RWPE2 (cell line): ENCODE measurements at regions not wholly inside any gene's neighbourhood (a gene's known extent, or its start where the extent isn't known, plus 50 kb on each side); places are given as distances from the start of the nearest gene placed in this dataset.

Source experiments
- ATAC-seq: fragments of 200-7000 bp; cut with Tn5 transposase; 3 replicates; pipeline ENCODE4 v1.9.1; 2021; ENCODE audit warnings: low read depth
- DNase-seq: peaks from one replicate; pipeline ENCODE4 v3.0.0-alpha.2; 2020; ENCODE audit warnings: low spot score
- H3K27ac ChIP-seq: fragments of 450-650 bp; 2 replicates; pipeline ENCODE4 v1.5.1; 2017; ENCODE audit warnings: mild to moderate bottlenecking; ENCODE audit not compliant: poor library complexity, severe bottlenecking
- H3K27me3 ChIP-seq: fragments of 250-450 bp; sonication (Bioruptor Pico); 2 replicates; pipeline ENCODE4 v1.5.1; 2021; ENCODE audit warnings: mild to moderate bottlenecking, moderate library complexity; ENCODE audit not compliant: insufficient read depth, poor library complexity, severe bottlenecking
- H3K36me3 ChIP-seq: fragments of 250-450 bp; sonication (Bioruptor Pico); 2 replicates; pipeline ENCODE4 v1.5.1; 2020; ENCODE audit warnings: low read depth, mild to moderate bottlenecking, moderate library complexity
- H3K4me1 ChIP-seq: fragments of 250-450 bp; sonication (Bioruptor Pico); 2 replicates; pipeline ENCODE4 v1.5.1; 2021; ENCODE audit warnings: mild to moderate bottlenecking, moderate library complexity; ENCODE audit not compliant: insufficient read depth, poor library complexity, severe bottlenecking
- H3K4me3 ChIP-seq: fragments of 250-450 bp; sonication (Bioruptor Pico); 2 replicates; pipeline ENCODE4 v1.5.1; 2021; ENCODE audit warnings: mild to moderate bottlenecking, moderate library complexity; ENCODE audit not compliant: severe bottlenecking
- H3K9me3 ChIP-seq: fragments of 250-450 bp; sonication (Bioruptor Pico); 2 replicates; pipeline ENCODE4 v1.5.1; 2021; ENCODE audit warnings: mild to moderate bottlenecking, moderate library complexity; ENCODE audit not compliant: severe bottlenecking
- TF ChIP-seq, protein P1 (sequence below): fragments of 450-650 bp; IDR thresholded peaks from one replicate; pipeline ENCODE4 v1.5.1; 2017; ENCODE audit warnings: mild to moderate bottlenecking, moderate library complexity; ENCODE audit not compliant: poor library complexity, severe bottlenecking

DNA sequence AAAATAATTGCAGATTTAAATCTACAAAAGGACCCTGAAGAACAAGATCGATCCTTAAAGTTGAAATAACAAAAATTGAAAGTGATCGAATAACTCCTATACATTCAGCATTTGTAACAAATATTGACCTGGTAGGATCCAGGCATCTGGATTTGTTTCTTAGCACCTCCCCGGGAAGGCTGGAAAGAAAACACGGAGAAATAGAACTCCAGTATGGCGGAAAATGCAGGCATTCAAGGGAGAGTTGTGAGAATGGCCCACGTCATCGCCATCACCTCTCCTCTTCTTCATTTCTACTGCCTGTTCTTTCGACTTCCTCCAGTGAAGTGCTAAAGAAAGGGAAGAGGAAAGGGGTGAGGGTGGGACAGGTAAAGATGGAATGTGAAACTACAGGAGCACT lies 242.3 kb upstream of the TFAP2D start:
- ATAC-seq, result no peak

DNA sequence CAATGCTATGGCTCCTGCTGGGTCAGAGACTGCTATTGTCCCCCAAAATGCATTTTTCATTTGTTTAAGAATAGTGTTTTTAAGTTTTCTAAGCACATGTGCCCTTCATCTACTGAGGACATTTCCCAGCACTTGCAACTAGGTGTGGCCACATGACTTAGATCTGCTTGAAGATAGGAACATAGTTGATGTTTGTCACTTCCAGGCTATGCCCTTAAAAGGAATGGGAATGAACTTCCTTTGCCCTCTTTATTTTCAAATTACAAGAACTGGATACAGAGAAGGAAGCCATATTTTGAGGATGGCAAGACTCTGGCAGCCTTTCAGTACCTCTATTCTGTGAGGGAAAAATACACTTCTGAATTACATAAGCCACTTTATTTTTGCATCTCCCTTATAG lies 203.0 kb upstream of the TFAP2D start:
- H3K27me3 ChIP-seq, result peaks cover 2% of the 10 kb centered on the region
- TF ChIP-seq, protein P1, sequence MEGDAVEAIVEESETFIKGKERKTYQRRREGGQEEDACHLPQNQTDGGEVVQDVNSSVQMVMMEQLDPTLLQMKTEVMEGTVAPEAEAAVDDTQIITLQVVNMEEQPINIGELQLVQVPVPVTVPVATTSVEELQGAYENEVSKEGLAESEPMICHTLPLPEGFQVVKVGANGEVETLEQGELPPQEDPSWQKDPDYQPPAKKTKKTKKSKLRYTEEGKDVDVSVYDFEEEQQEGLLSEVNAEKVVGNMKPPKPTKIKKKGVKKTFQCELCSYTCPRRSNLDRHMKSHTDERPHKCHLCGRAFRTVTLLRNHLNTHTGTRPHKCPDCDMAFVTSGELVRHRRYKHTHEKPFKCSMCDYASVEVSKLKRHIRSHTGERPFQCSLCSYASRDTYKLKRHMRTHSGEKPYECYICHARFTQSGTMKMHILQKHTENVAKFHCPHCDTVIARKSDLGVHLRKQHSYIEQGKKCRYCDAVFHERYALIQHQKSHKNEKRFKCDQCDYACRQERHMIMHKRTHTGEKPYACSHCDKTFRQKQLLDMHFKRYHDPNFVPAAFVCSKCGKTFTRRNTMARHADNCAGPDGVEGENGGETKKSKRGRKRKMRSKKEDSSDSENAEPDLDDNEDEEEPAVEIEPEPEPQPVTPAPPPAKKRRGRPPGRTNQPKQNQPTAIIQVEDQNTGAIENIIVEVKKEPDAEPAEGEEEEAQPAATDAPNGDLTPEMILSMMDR, result no peak
- no peaks in the 10 kb centered on the region for H3K4me1 ChIP-seq
- ATAC-seq (no peak), DNase-seq (no peak)
- no peaks in the 10 kb centered on the region for H3K36me3 ChIP-seq
- H3K9me3 ChIP-seq, result no peaks in the 10 kb centered on the region
- H3K27ac ChIP-seq, result no peak overlapping the region
- no peak overlapping the region for H3K4me3 ChIP-seq

More for the DNA sequence above, 242.3 kb upstream of the TFAP2D start:
- Histone ChIP-seq H3K4me1 (no peaks in the 10 kb centered on the region), H3K4me3 (no peak overlapping the region), H3K36me3 (no peaks in the 10 kb centered on the region), H3K27me3 (peaks cover 5% of the 10 kb centered on the region), H3K9me3 (no peaks in the 10 kb centered on the region), H3K27ac (no peak overlapping the region)
- no peak for DNase-seq
- TF ChIP-seq, protein P1, result no peak

DNA sequence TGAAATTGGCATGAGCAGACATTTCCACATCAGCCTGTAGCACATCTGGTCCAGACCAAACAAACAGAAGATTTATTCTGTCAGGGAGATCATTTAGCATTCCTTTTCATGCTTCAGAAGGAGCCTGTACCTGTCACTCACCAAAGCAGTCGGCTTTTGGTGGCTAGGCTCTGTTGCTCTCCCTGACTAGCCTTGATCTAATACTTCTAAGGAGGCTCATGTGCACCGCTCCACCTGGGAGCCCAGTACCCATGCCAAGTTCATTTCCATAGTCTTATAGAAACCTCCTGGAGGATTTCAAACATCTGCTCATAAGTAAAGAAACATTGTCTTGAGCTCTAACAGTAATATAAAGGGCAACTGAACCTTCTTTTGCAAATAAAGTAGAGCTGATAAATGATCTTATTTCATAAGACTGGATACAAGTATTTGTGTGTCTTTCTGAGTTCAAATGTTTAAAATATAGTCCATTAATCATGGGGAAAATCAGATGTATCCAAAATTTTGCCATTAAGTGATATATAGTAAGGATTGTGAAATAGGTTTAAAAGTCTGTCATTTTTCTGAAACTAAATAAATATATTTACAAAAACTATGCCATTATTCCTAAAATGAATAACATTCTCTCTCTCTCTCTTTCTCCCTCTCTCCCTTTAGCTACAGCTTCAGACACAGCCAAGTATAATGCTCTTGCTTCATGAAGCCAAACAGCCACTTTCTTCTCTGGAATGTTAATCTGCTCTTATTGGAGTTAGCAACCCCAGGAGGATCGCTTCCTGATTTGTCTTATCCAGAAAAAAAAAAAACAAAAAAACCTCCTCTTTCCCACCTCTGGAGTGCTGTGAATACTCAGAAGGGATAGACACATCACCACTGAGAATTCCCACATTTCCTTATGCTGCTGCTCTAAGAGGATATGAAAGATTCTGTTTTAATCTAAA lies 192.7 kb upstream of the TFAP2D start:
- H3K9me3 ChIP-seq, result no peaks in the 10 kb centered on the region
- DNase-seq, result no peak
- no peak overlapping the region for H3K4me3 ChIP-seq
- H3K36me3 ChIP-seq, result no peaks in the 10 kb centered on the region
- H3K4me1 ChIP-seq, result no peaks in the 10 kb centered on the region
- H3K27ac ChIP-seq, result no peak overlapping the region
- no peak for ATAC-seq
- H3K27me3 ChIP-seq, result peaks cover 20% of the 10 kb centered on the region
- TF ChIP-seq, protein P1, result no peak

DNA sequence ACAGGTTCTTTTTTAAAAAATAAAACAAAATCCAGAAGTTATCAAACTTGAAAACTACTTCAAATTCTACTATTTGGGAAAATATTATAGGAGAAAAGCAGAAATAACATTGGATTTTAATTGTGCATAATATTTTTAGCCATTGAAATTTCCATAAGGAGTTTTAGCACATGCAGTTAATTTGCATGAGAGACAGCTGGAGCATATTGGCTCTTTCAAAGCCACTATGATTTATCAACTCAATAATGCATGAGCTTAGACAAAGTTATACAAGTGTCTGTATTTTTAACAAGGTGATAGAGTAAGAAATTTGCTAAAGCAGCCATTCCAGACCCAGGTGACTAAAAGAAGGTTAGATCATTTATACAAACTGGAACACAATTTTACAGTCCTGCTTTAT lies 189.0 kb upstream of the TFAP2D start:
- no peak for DNase-seq
- Histone ChIP-seq H3K9me3 (no peaks in the 10 kb centered on the region), H3K4me3 (no peak overlapping the region), H3K27ac (no peak overlapping the region), H3K4me1 (no peaks in the 10 kb centered on the region), H3K36me3 (no peaks in the 10 kb centered on the region), H3K27me3 (peaks cover 20% of the 10 kb centered on the region)
- TF ChIP-seq, protein P1, result no peak
- no peak for ATAC-seq

DNA sequence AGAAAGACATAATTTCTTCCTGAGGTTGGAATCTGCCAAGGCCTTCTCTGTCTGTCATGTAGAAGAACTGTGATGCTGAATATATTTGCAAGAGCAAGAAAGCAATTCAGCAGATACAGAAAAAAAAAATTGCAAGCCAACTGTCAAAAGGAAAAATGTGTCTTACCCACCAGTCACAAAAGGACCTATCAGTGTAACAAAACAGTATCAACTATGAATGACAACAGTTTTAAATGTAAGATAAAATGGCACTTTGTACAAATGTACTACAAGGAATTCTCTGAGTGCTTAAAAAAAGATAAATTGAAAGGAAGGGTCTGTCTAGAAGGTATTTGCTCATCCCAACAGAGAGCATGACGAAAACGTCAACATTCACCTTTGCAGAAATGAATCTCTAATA lies 185.3 kb upstream of the TFAP2D start:
- no peaks in the 10 kb centered on the region for H3K4me1 ChIP-seq
- H3K9me3 ChIP-seq, result no peaks in the 10 kb centered on the region
- DNase-seq (no peak), ATAC-seq (no peak)
- TF ChIP-seq, protein P1, result no peak
- no peaks in the 10 kb centered on the region for H3K36me3 ChIP-seq
- H3K27ac ChIP-seq, result no peak overlapping the region
- H3K4me3 ChIP-seq, result no peak overlapping the region
- peaks cover 25% of the 10 kb centered on the region for H3K27me3 ChIP-seq
